G401.6 (cell line): ENCODE measurements at regions not wholly inside any gene's neighbourhood (a gene's known extent, or its start where the extent isn't known, plus 50 kb on each side); places are given as distances from the start of the nearest gene placed in this dataset.
"Not testable (repeated sequence)": the region's sequence is repeated elsewhere in the genome, so short reads cannot be mapped to it uniquely, and the experiment has no call there.

Source experiments
- FAIRE-seq: peaks from 2 replicates; lab custom pipeline; 2012; peaks lifted over from hg19 to GRCh38; lab: Jason Lieb, UNC

- no peak for FAIRE-seq
These were observed 144.4 kb upstream of the NR2F2 start for GRCh38 chr15:96186105-96186504.

- FAIRE-seq, result no peak
These were observed 142.9 kb upstream of the NR2F2 start for GRCh38 chr15:96187341-96188305.

GRCh38 chr15:96197721-96198120, 132.8 kb upstream of the NR2F2 start:
- FAIRE-seq, result no peak

- FAIRE-seq, result no peak
These were observed 131.4 kb upstream of the NR2F2 start for GRCh38 chr15:96199111-96199510.

GRCh38 chr15:96200357-96200967, 130.0 kb upstream of the NR2F2 start:
- no peak for FAIRE-seq

GRCh38 chr15:96201696-96202095, 128.8 kb upstream of the NR2F2 start:
- FAIRE-seq, result no peak

- FAIRE-seq, result not testable (repeated sequence)
These were observed 124.9 kb upstream of the NR2F2 start for GRCh38 chr15:96205588-96205987.

- FAIRE-seq, result no peak
These were observed 123.0 kb upstream of the NR2F2 start for GRCh38 chr15:96207377-96208006.

GRCh38 chr15:96209285-96209735, 121.2 kb upstream of the NR2F2 start:
- no peak for FAIRE-seq

- FAIRE-seq, result no peak
These were observed 117.5 kb upstream of the NR2F2 start for GRCh38 chr15:96213045-96213444.

GRCh38 chr15:96213896-96214295, 116.6 kb upstream of the NR2F2 start:
- FAIRE-seq, result no peak

GRCh38 chr15:96216481-96216880, 114.0 kb upstream of the NR2F2 start:
- not testable (repeated sequence) for FAIRE-seq

- no peak for FAIRE-seq
These were observed 112.5 kb upstream of the NR2F2 start for GRCh38 chr15:96217983-96218382.

GRCh38 chr15:96218623-96219455, 111.7 kb upstream of the NR2F2 start:
- FAIRE-seq, result no peak

GRCh38 chr15:96219681-96220080, 110.8 kb upstream of the NR2F2 start:
- no peak for FAIRE-seq

- no peak for FAIRE-seq
These were observed 109.8 kb upstream of the NR2F2 start for GRCh38 chr15:96220657-96221056.

GRCh38 chr15:96222981-96223380, 107.5 kb upstream of the NR2F2 start:
- no peak for FAIRE-seq

GRCh38 chr15:96223939-96224338, 106.6 kb upstream of the NR2F2 start:
- FAIRE-seq, result no peak

- FAIRE-seq, result no peak
These were observed 104.7 kb upstream of the NR2F2 start for GRCh38 chr15:96225642-96226259.

- FAIRE-seq, result no peak
These were observed 99.8 kb upstream of the NR2F2 start for GRCh38 chr15:96230526-96231181.

- FAIRE-seq, result no peak
These were observed 98.2 kb upstream of the NR2F2 start for GRCh38 chr15:96232335-96232734.
